ENCODE measurements at regions not wholly inside any gene's neighbourhood (a gene's known extent, or its start where the extent isn't known, plus 50 kb on each side); places are given as distances from the start of the nearest gene placed in this dataset.

- Histone ChIP-seq H3K36me3 (ENCODE audit: control insufficient read depth in 1 of 2, insufficient read depth in 2 of 2, low read length in 2 of 2) (no peaks in the 10 kb centered on the region), H2AFZ (ENCODE audit: insufficient read depth, low read length, poor library complexity) (no peak overlapping the region), H3K79me1 (ENCODE audit: low read length) (no peaks in the 10 kb centered on the region), H2BK5ac (ENCODE audit: low read depth, low read length, poor library complexity) (no peak overlapping the region), H3K27me3 (ENCODE audit: insufficient read depth, low read length) (no peaks in the 10 kb centered on the region), H3K9ac (ENCODE audit: low read length) (no peak overlapping the region), H3K4me2 (ENCODE audit: low read length) (no peak overlapping the region), H4K91ac (ENCODE audit: low read depth, low read length) (no peak overlapping the region), H4K8ac (ENCODE audit: low read depth, low read length) (no peak overlapping the region), H3K14ac (ENCODE audit: low read length) (no peak overlapping the region), H3K9me3 (ENCODE audit: insufficient read depth, low read depth, low read length) (peaks cover 7% of the 10 kb centered on the region), H2BK120ac (ENCODE audit: insufficient read depth, low read length, poor library complexity) (no peak overlapping the region), H4K12ac (ENCODE audit: low read depth, low read length) (no peak overlapping the region), H2AK5ac (ENCODE audit: low read length) (no peak overlapping the region), H3K79me2 (ENCODE audit: control insufficient read depth, insufficient read depth, low read length, poor library complexity) (no peaks in the 10 kb centered on the region), H3K27ac (ENCODE audit: low read depth, low read length) (no peak overlapping the region), H3K4me3 (ENCODE audit: low read depth, low read length) (no peak overlapping the region), H3K4ac (ENCODE audit: low read depth, low read length) (no peak overlapping the region), H3K23ac (ENCODE audit: low read length) (no peak overlapping the region), H3K18ac (ENCODE audit: low read length) (no peak overlapping the region), H2BK12ac (ENCODE audit: low read length) (no peak overlapping the region), H3K4me1 (ENCODE audit: control insufficient read depth in 1 of 2, insufficient read depth in 2 of 2, low read length in 2 of 2) (no peaks in the 10 kb centered on the region)
- no peak for DNase-seq
- no CpG with 5 or more reads among the region's 5 CpGs for WGBS (ENCODE audit: extremely low coverage, insufficient coverage, insufficient read length)
These were observed 309.6 kb downstream of the KCNJ2 start for GRCh38 chr17:70478902-70479301.

DNA sequence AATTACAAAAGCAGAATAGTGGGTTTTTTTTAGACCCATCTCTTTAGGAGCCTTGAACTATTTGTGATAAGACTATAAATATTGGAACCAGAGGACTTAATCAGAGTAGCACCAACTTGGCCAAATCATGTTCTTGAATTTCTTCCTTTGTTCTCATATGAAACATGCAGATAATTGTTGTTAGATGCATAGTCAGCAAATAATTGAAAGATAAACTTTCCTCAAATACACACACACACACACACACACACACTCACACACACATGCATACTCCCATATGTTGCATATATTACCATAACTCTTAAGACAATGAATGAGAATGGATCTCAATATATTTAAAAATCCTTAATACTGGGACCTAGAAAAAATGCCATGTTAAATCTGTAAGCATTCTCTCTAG, 310.4 kb downstream of the KCNJ2 start:
- H2AK5ac ChIP-seq (ENCODE audit: low read length), result no peak overlapping the region
- no peak overlapping the region for H3K9ac ChIP-seq (ENCODE audit: low read length)
- no peak overlapping the region for H2BK120ac ChIP-seq (ENCODE audit: insufficient read depth, low read length, poor library complexity)
- H4K91ac ChIP-seq (ENCODE audit: low read depth, low read length), result no peak overlapping the region
- no peaks in the 10 kb centered on the region for H3K4me1 ChIP-seq (ENCODE audit: control insufficient read depth in 1 of 2, insufficient read depth in 2 of 2, low read length in 2 of 2)
- H3K14ac ChIP-seq (ENCODE audit: low read length), result no peak overlapping the region
- DNase-seq, result no peak
- no peak overlapping the region for H4K8ac ChIP-seq (ENCODE audit: low read depth, low read length)
- H2AFZ ChIP-seq (ENCODE audit: insufficient read depth, low read length, poor library complexity), result no peak overlapping the region
- H3K4ac ChIP-seq (ENCODE audit: low read depth, low read length), result no peak overlapping the region
- H3K27ac ChIP-seq (ENCODE audit: low read depth, low read length), result no peak overlapping the region
- no peaks in the 10 kb centered on the region for H3K79me1 ChIP-seq (ENCODE audit: low read length)
- no peak overlapping the region for H3K23ac ChIP-seq (ENCODE audit: low read length)
- H3K4me3 ChIP-seq (ENCODE audit: low read depth, low read length), result no peak overlapping the region
- H2BK12ac ChIP-seq (ENCODE audit: low read length), result no peak overlapping the region
- H3K79me2 ChIP-seq (ENCODE audit: control insufficient read depth, insufficient read depth, low read length, poor library complexity), result no peaks in the 10 kb centered on the region
- peaks cover 0 to 2% of the 10 kb centered on the region in 2 experiments for H3K36me3 ChIP-seq (ENCODE audit: control insufficient read depth in 1 of 2, insufficient read depth in 2 of 2, low read length in 2 of 2)
- no peak overlapping the region for H3K18ac ChIP-seq (ENCODE audit: low read length)
- H2BK5ac ChIP-seq (ENCODE audit: low read depth, low read length, poor library complexity), result no peak overlapping the region
- H4K12ac ChIP-seq (ENCODE audit: low read depth, low read length), result no peak overlapping the region
- peaks cover 12% of the 10 kb centered on the region for H3K9me3 ChIP-seq (ENCODE audit: insufficient read depth, low read depth, low read length)
- no peak overlapping the region for H3K4me2 ChIP-seq (ENCODE audit: low read length)
- no peaks in the 10 kb centered on the region for H3K27me3 ChIP-seq (ENCODE audit: insufficient read depth, low read length)

- WGBS (ENCODE audit: extremely low coverage, insufficient coverage, insufficient read length), result no CpG with 5 or more reads among the region's 3 CpGs
- no peak overlapping the region for H3K4ac ChIP-seq (ENCODE audit: low read depth, low read length)
These were observed 314.3 kb downstream of the KCNJ2 start for GRCh38 chr17:70483624-70484023.

GRCh38 chr17:70484050-70484449, 314.7 kb downstream of the KCNJ2 start:
- H3K9ac ChIP-seq (ENCODE audit: low read length), result no peak overlapping the region
- no peak overlapping the region for H3K4me3 ChIP-seq (ENCODE audit: low read depth, low read length)
- H3K4me2 ChIP-seq (ENCODE audit: low read length), result no peak overlapping the region
- H3K36me3 ChIP-seq (ENCODE audit: control insufficient read depth in 1 of 2, insufficient read depth in 2 of 2, low read length in 2 of 2), result peaks cover 0 to 2% of the 10 kb centered on the region in 2 experiments
- no peak overlapping the region for H2BK120ac ChIP-seq (ENCODE audit: insufficient read depth, low read length, poor library complexity)
- no peaks in the 10 kb centered on the region for H3K27me3 ChIP-seq (ENCODE audit: insufficient read depth, low read length)
- H3K27ac ChIP-seq (ENCODE audit: low read depth, low read length), result no peak overlapping the region
- no peak overlapping the region for H2AFZ ChIP-seq (ENCODE audit: insufficient read depth, low read length, poor library complexity)
- H3K23ac ChIP-seq (ENCODE audit: low read length), result no peak overlapping the region
- no peak overlapping the region for H4K12ac ChIP-seq (ENCODE audit: low read depth, low read length)
- no peaks in the 10 kb centered on the region for H3K79me1 ChIP-seq (ENCODE audit: low read length)
- no peak overlapping the region for H4K8ac ChIP-seq (ENCODE audit: low read depth, low read length)
- no peak for DNase-seq
- H2BK12ac ChIP-seq (ENCODE audit: low read length), result no peak overlapping the region
- no peak overlapping the region for H4K91ac ChIP-seq (ENCODE audit: low read depth, low read length)
- H2AK5ac ChIP-seq (ENCODE audit: low read length), result no peak overlapping the region
- WGBS (ENCODE audit: extremely low coverage, insufficient coverage, insufficient read length), result no CpG with 5 or more reads among the region's 4 CpGs
- no peak overlapping the region for H3K4ac ChIP-seq (ENCODE audit: low read depth, low read length)
- peaks cover 12% of the 10 kb centered on the region for H3K9me3 ChIP-seq (ENCODE audit: insufficient read depth, low read depth, low read length)
- H3K18ac ChIP-seq (ENCODE audit: low read length), result no peak overlapping the region
- H3K79me2 ChIP-seq (ENCODE audit: control insufficient read depth, insufficient read depth, low read length, poor library complexity), result no peaks in the 10 kb centered on the region
- H2BK5ac ChIP-seq (ENCODE audit: low read depth, low read length, poor library complexity), result no peak overlapping the region
- no peaks in the 10 kb centered on the region for H3K4me1 ChIP-seq (ENCODE audit: control insufficient read depth in 1 of 2, insufficient read depth in 2 of 2, low read length in 2 of 2)
- no peak overlapping the region for H3K14ac ChIP-seq (ENCODE audit: low read length)

More at GRCh38 chr17:70483624-70484023, 314.3 kb downstream of the KCNJ2 start:
- Histone ChIP-seq H3K79me1 (ENCODE audit: low read length) (no peaks in the 10 kb centered on the region), H3K36me3 (ENCODE audit: control insufficient read depth in 1 of 2, insufficient read depth in 2 of 2, low read length in 2 of 2) (peaks cover 0 to 2% of the 10 kb centered on the region in 2 experiments), H3K27ac (ENCODE audit: low read depth, low read length) (no peak overlapping the region), H2AK5ac (ENCODE audit: low read length) (no peak overlapping the region), H3K4me3 (ENCODE audit: low read depth, low read length) (no peak overlapping the region), H3K23ac (ENCODE audit: low read length) (no peak overlapping the region), H2BK12ac (ENCODE audit: low read length) (no peak overlapping the region), H3K9ac (ENCODE audit: low read length) (no peak overlapping the region), H2BK120ac (ENCODE audit: insufficient read depth, low read length, poor library complexity) (no peak overlapping the region), H2AFZ (ENCODE audit: insufficient read depth, low read length, poor library complexity) (no peak overlapping the region), H3K4me2 (ENCODE audit: low read length) (no peak overlapping the region), H3K4me1 (ENCODE audit: control insufficient read depth in 1 of 2, insufficient read depth in 2 of 2, low read length in 2 of 2) (no peaks in the 10 kb centered on the region), H3K79me2 (ENCODE audit: control insufficient read depth, insufficient read depth, low read length, poor library complexity) (no peaks in the 10 kb centered on the region), H3K14ac (ENCODE audit: low read length) (no peak overlapping the region), H3K9me3 (ENCODE audit: insufficient read depth, low read depth, low read length) (peaks cover 12% of the 10 kb centered on the region), H4K12ac (ENCODE audit: low read depth, low read length) (no peak overlapping the region), H3K27me3 (ENCODE audit: insufficient read depth, low read length) (no peaks in the 10 kb centered on the region), H4K91ac (ENCODE audit: low read depth, low read length) (no peak overlapping the region), H4K8ac (ENCODE audit: low read depth, low read length) (no peak overlapping the region), H2BK5ac (ENCODE audit: low read depth, low read length, poor library complexity) (no peak overlapping the region), H3K18ac (ENCODE audit: low read length) (no peak overlapping the region)
- no peak for DNase-seq
